A549 (cell line): ENCODE measurements at regions not wholly inside any gene's neighbourhood (a gene's known extent, or its start where the extent isn't known, plus 50 kb on each side); places are given as distances from the start of the nearest gene placed in this dataset.

Experiments
- CEBPB ChIP-seq, 2 experiments: fragments of >200 bp in 1 of 2; sonication (Bioruptor Twin) in 1 of 2; formaldehyde crosslinking in 1 of 2; IDR thresholded peaks; 2 replicates each; pipeline ENCODE4 v1.6.1; 2012 to 2016
- CHD4 ChIP-seq: fragments of 200-600 bp; sonication (generic); IDR thresholded peaks from 2 replicates; pipeline ENCODE4 v1.6.1; 2016; ENCODE audit warnings: antibody characterized with exemption, mild to moderate bottlenecking, borderline replicate concordance
- CTCF ChIP-seq: fragments of >200 bp; sonication (Bioruptor Twin); formaldehyde crosslinking; IDR thresholded peaks from 3 replicates; pipeline ENCODE4 v1.5.1; 2016
- EP300 ChIP-seq, 2 experiments: fragments of >200 bp; sonication (Bioruptor Twin); formaldehyde crosslinking; IDR thresholded peaks; 2 replicates in 1 of 2; 3 replicates in 1 of 2; pipeline ENCODE4 v1.6.1; 2016 to 2017
- ESRRA ChIP-seq: fragments of 150-350 bp; IDR thresholded peaks from 2 replicates; pipeline ENCODE4 v1.6.1; 2014; ENCODE audit warnings: mild to moderate bottlenecking, low read length, borderline replicate concordance
- KDM1A ChIP-seq: fragments of 200-600 bp; sonication (generic); IDR thresholded peaks from 2 replicates; pipeline ENCODE4 v1.6.1; 2016; ENCODE audit warnings: low read depth, mild to moderate bottlenecking
- MYC ChIP-seq: IDR thresholded peaks from 2 replicates; pipeline ENCODE4 v1.6.1; 2012; ENCODE audit warnings: mild to moderate bottlenecking, inconsistent platforms, low read length, improper control_type of control experiment, borderline replicate concordance
- POLR2A ChIP-seq: IDR thresholded peaks from 2 replicates; pipeline ENCODE4 v1.6.1; 2012; ENCODE audit warnings: mild to moderate bottlenecking, low read length
- USF2 ChIP-seq: fragments of 450-650 bp; IDR thresholded peaks from 2 replicates; pipeline ENCODE4 v1.6.1; 2014; ENCODE audit warnings: antibody characterized with exemption

- TF ChIP-seq POLR2A (no peak), EP300 (IDR thresholded peaks at IDR 0.05) (no peak), CTCF (no peak), MYC (no peak), CEBPB (IDR thresholded peaks at IDR 0.05) (no peak), USF2 (no peak), KDM1A (no peak), CHD4 (no peak), ESRRA (no peak)
Measured at GRCh38 chr5:103703617-103704016, 141.0 kb upstream of the NUDT12 start.
